Left lobe of liver (tissue), 2 donors: ENCODE measurements at regions not wholly inside any gene's neighbourhood (a gene's known extent, or its start where the extent isn't known, plus 50 kb on each side); places are given as distances from the start of the nearest gene placed in this dataset.
"Not testable (repeated sequence)": the region's sequence is repeated elsewhere in the genome, so short reads cannot be mapped to it uniquely, and the experiment has no call there.

Experiments
- ATAC-seq: fragments of 200-7000 bp; cut with Tn5 transposase; one replicate; pipeline ENCODE4 v1.9.1; 2020; ENCODE audit warnings: mild to moderate bottlenecking, moderate library complexity
- DNase-seq: peaks from one replicate; pipeline ENCODE4 v3.0.0-alpha.2; 2020; ENCODE audit warnings: low spot score
- donor health status: DM: no; HTN: no; CAD: no; lungs with moderate emphysema.
- donor health status: DM: no; HTN: yes; CAD: no.

- DNase-seq (no peak), ATAC-seq (no peak)
Observed at GRCh38 chr14:58878439-58879139, 240.8 kb downstream of the DACT1 start.

GRCh38 chr14:58881433-58881832 is 243.7 kb downstream of the DACT1 start:
- ATAC-seq = no peak
- no peak for DNase-seq

- DNase-seq (no peak), ATAC-seq (no peak)
Observed at GRCh38 chr14:58882577-58883018, 244.8 kb downstream of the DACT1 start.

GRCh38 chr14:58884442-58884841 is 246.7 kb downstream of the DACT1 start:
- DNase-seq (no peak), ATAC-seq (peak; percentile 26)

- ATAC-seq (no peak), DNase-seq (no peak)
Observed at GRCh38 chr14:58887931-58888330, 250.2 kb downstream of the DACT1 start.

- DNase-seq (no peak), ATAC-seq (no peak)
Observed at GRCh38 chr14:58898655-58899316, 261.0 kb downstream of the DACT1 start.

- ATAC-seq = no peak
- DNase-seq = no peak
Observed at GRCh38 chr14:58899317-58899713, 261.6 kb downstream of the DACT1 start.

GRCh38 chr14:58901826-58902225 is 264.1 kb downstream of the DACT1 start:
- no peak for ATAC-seq
- no peak for DNase-seq

- ATAC-seq = no peak
- no peak for DNase-seq
Observed at GRCh38 chr14:58904776-58905175, 267.0 kb downstream of the DACT1 start.

GRCh38 chr14:58907803-58908202 is 270.0 kb downstream of the DACT1 start:
- ATAC-seq = no peak
- no peak for DNase-seq

GRCh38 chr14:58912287-58912686 is 274.5 kb downstream of the DACT1 start:
- no peak for ATAC-seq
- no peak for DNase-seq

GRCh38 chr14:58912799-58913432 is 275.2 kb downstream of the DACT1 start:
- ATAC-seq (no peak), DNase-seq (no peak)

GRCh38 chr14:58914279-58914855 is 274.1 kb upstream of the DAAM1 start:
- no peak for ATAC-seq
- no peak for DNase-seq

GRCh38 chr14:58915646-58916045 is 272.8 kb upstream of the DAAM1 start:
- ATAC-seq (no peak), DNase-seq (no peak)

GRCh38 chr14:58918066-58918738 is 270.3 kb upstream of the DAAM1 start:
- ATAC-seq (no peak), DNase-seq (no peak)

- ATAC-seq (no peak), DNase-seq (no peak)
Observed at GRCh38 chr14:58919217-58919616, 269.2 kb upstream of the DAAM1 start.

GRCh38 chr14:58920230-58920629 is 268.2 kb upstream of the DAAM1 start:
- DNase-seq (no peak), ATAC-seq (no peak)

- not testable (repeated sequence) for ATAC-seq
Observed at GRCh38 chr14:58922201-58922940, 266.1 kb upstream of the DAAM1 start.

GRCh38 chr14:58923751-58924405 is 264.6 kb upstream of the DAAM1 start:
- ATAC-seq (no peak), DNase-seq (no peak)

More at GRCh38 chr14:58922201-58922940, 266.1 kb upstream of the DAAM1 start:
- DNase-seq = not testable (repeated sequence)

GRCh38 chr14:58941629-58942028 is 246.8 kb upstream of the DAAM1 start:
- DNase-seq (no peak), ATAC-seq (no peak)
